ENCODE measurements at regions not wholly inside any gene's neighbourhood (a gene's known extent, or its start where the extent isn't known, plus 50 kb on each side); places are given as distances from the start of the nearest gene placed in this dataset.
A peak's percentile ranks its signal among the peaks of the same experiment; 100 is the strongest.

GRCh38 chr16:73923951-73924350, 372.7 kb upstream of the PSMD7 start:
- DNase-seq (ENCODE audit: extremely low spot score) = no peak
- Histone ChIP-seq H3K4me1 (no peaks in the 10 kb centered on the region), H3K27ac (replicated peaks in 1 of 4) (no peak overlapping the region), H3K4me3 (no peak overlapping the region), H3K9me3 (peaks cover 0 to 13% (median 2%) of the 10 kb centered on the region in 4 donors), H3K27me3 (peaks cover 0 to 9% (median 0%) of the 10 kb centered on the region in 4 donors), H3K36me3 (no peaks in the 10 kb centered on the region)
- intact Hi-C loops (cut with DNase I) = no loop called here
- WGBS = 89% methylated on average over 3 of the region's 3 CpGs
- TF ChIP-seq POLR2AphosphoS5 (IDR thresholded peaks at IDR 0.05) (no peak), CTCF (IDR thresholded peaks at IDR 0.05) (no peak), EP300 (IDR thresholded peaks at IDR 0.05) (no peak), POLR2A (IDR thresholded peaks at IDR 0.05; ENCODE audit: low read depth) (no peak)

DNA sequence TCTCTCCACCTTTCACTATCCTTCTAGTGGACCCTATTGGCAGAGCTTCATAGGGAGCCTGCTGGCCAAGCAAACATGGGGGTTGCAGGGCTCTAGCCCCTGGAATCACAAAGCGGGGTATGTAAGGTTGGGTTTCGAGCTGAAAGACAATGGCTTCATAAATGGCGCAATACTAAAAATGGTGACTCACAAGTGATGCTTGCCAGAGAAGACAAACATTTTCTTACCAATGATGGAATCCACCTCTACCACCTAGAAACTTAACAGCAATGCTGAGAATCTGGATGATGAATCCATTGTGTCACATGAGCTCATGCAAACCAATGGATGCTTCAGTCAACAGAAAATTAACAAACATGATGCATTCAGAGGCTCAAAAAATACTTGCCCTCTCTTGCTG, 375.3 kb upstream of the PSMD7 start:
- intact Hi-C loops (cut with DNase I) = no loop called here
- Histone ChIP-seq H3K4me3 (no peak overlapping the region), H3K4me1 (no peaks in the 10 kb centered on the region), H3K27ac (replicated peaks in 1 of 4) (no peak overlapping the region), H3K9me3 (peaks cover 0 to under 1% (median 0%) of the 10 kb centered on the region in 4 donors), H3K27me3 (peaks cover 0 to 9% (median 0%) of the 10 kb centered on the region in 4 donors), H3K36me3 (no peaks in the 10 kb centered on the region)
- no peak for DNase-seq (ENCODE audit: extremely low spot score)
- 89% methylated on average over 3 of the region's 3 CpGs for WGBS
- TF ChIP-seq POLR2AphosphoS5 (IDR thresholded peaks at IDR 0.05) (no peak), POLR2A (IDR thresholded peaks at IDR 0.05; ENCODE audit: low read depth) (no peak), CTCF (IDR thresholded peaks at IDR 0.05) (no peak), EP300 (IDR thresholded peaks at IDR 0.05) (no peak)

- H3K36me3 ChIP-seq = no peaks in the 10 kb centered on the region
- DNase-seq (ENCODE audit: extremely low spot score) = no peak
- 60% methylated on average over 10 of the region's 10 CpGs for WGBS
- no peaks in the 10 kb centered on the region for H3K4me1 ChIP-seq
- intact Hi-C loops (cut with DNase I) = no loop called here
- no peaks in the 10 kb centered on the region for H3K9me3 ChIP-seq
- H3K27me3 ChIP-seq = peaks cover 0 to 16% (median 0%) of the 10 kb centered on the region in 4 donors
- no peak overlapping the region for H3K4me3 ChIP-seq
- peak overlapping the region in 2 of 4 donors; percentile 10 to 22 for H3K27ac ChIP-seq (replicated peaks in 1 of 4)
- TF ChIP-seq POLR2A (IDR thresholded peaks at IDR 0.05; ENCODE audit: low read depth) (no peak), EP300 (IDR thresholded peaks at IDR 0.05) (no peak), POLR2AphosphoS5 (IDR thresholded peaks at IDR 0.05) (no peak), CTCF (IDR thresholded peaks at IDR 0.05) (no peak)
These were observed 379.6 kb upstream of the PSMD7 start for GRCh38 chr16:73916829-73917594.

GRCh38 chr16:73915935-73916334, 380.7 kb upstream of the PSMD7 start:
- Histone ChIP-seq H3K27me3 (peaks cover 0 to 16% (median 0%) of the 10 kb centered on the region in 4 donors), H3K4me1 (no peaks in the 10 kb centered on the region), H3K9me3 (no peaks in the 10 kb centered on the region), H3K27ac (replicated peaks in 1 of 4) (no peak overlapping the region), H3K36me3 (no peaks in the 10 kb centered on the region), H3K4me3 (no peak overlapping the region)
- intact Hi-C loops (cut with DNase I) = no loop called here
- TF ChIP-seq EP300 (IDR thresholded peaks at IDR 0.05) (no peak), CTCF (IDR thresholded peaks at IDR 0.05) (no peak), POLR2AphosphoS5 (IDR thresholded peaks at IDR 0.05) (no peak), POLR2A (IDR thresholded peaks at IDR 0.05; ENCODE audit: low read depth) (no peak)
- no peak for DNase-seq (ENCODE audit: extremely low spot score)
- WGBS = 70% methylated on average over 4 of the region's 4 CpGs
